ENCODE measurements at regions not wholly inside any gene's neighbourhood (a gene's known extent, or its start where the extent isn't known, plus 50 kb on each side); places are given as distances from the start of the nearest gene placed in this dataset.

- no peak overlapping the region for H3K4me3 ChIP-seq
- H3K4me1 ChIP-seq, result peaks cover 64% of the 10 kb centered on the region
- H3K79me2 ChIP-seq (ENCODE audit: low read depth), result peaks cover 99% of the 10 kb centered on the region
- no peaks in the 10 kb centered on the region for H3K36me3 ChIP-seq
- H3F3A ChIP-seq (ENCODE audit: low read depth), result peaks cover 12% of the 10 kb centered on the region
- no peak for DNase-seq (ENCODE audit: low spot score)
- H3K4me2 ChIP-seq, result peak overlapping the region; percentile 25
- TF ChIP-seq EZH2 (IDR thresholded peaks at IDR 0.05), result no peak
- TF ChIP-seq EZH2phosphoT487 (IDR thresholded peaks at IDR 0.05), result no peak
- TF ChIP-seq CTCF (IDR thresholded peaks at IDR 0.05), result no peak
- H3K27ac ChIP-seq, result no peak overlapping the region
- H3K9me3 ChIP-seq (ENCODE audit: low read depth), result no peaks in the 10 kb centered on the region
- Mint-ChIP-seq H3K9me3 (peaks cover 14% of the 10 kb centered on the region), H3K36me3 (peaks cover 14% of the 10 kb centered on the region), H3K4me3 (no peak overlapping the region), H3K4me1 (peaks cover 30% of the 10 kb centered on the region), H3K27me3 (ENCODE audit: insufficient read depth, low read depth) (no peaks in the 10 kb centered on the region), H3K27ac (no peak overlapping the region)
- no peak overlapping the region for H2AFZ ChIP-seq (replicated peaks)
- no peaks in the 10 kb centered on the region for H3K27me3 ChIP-seq
- no peak overlapping the region for H3K9ac ChIP-seq
- peaks cover 71% of the 10 kb centered on the region for H4K20me1 ChIP-seq (ENCODE audit: low read depth)
Observed at GRCh38 chr7:86969865-86970264, 89.6 kb downstream of the ELAPOR2 start.

GRCh38 chr7:86968618-86969017, 90.8 kb downstream of the ELAPOR2 start:
- peaks cover 14% of the 10 kb centered on the region for H3K9me3 Mint-ChIP-seq
- no peak overlapping the region for H3K27ac Mint-ChIP-seq
- Histone ChIP-seq H3K9me3 (ENCODE audit: low read depth) (no peaks in the 10 kb centered on the region), H3K36me3 (no peaks in the 10 kb centered on the region), H3K9ac (no peak overlapping the region), H2AFZ (replicated peaks) (no peak overlapping the region), H3K4me1 (peaks cover 77% of the 10 kb centered on the region), H3K4me2 (no peak overlapping the region), H3K79me2 (ENCODE audit: low read depth) (peaks cover 99% of the 10 kb centered on the region), H3K27ac (no peak overlapping the region), H3K4me3 (no peak overlapping the region), H3K27me3 (no peaks in the 10 kb centered on the region), H4K20me1 (ENCODE audit: low read depth) (peaks cover 83% of the 10 kb centered on the region), H3F3A (ENCODE audit: low read depth) (peaks cover 20% of the 10 kb centered on the region)
- TF ChIP-seq CTCF (IDR thresholded peaks at IDR 0.05) (no peak), EZH2 (IDR thresholded peaks at IDR 0.05) (no peak), EZH2phosphoT487 (IDR thresholded peaks at IDR 0.05) (no peak)
- peaks cover 37% of the 10 kb centered on the region for H3K4me1 Mint-ChIP-seq
- H3K27me3 Mint-ChIP-seq (ENCODE audit: insufficient read depth, low read depth), result no peaks in the 10 kb centered on the region
- no peak overlapping the region for H3K4me3 Mint-ChIP-seq
- H3K36me3 Mint-ChIP-seq, result peaks cover 14% of the 10 kb centered on the region
- DNase-seq (ENCODE audit: low spot score), result no peak

- Mint-ChIP-seq H3K4me3 (no peak overlapping the region), H3K27me3 (ENCODE audit: insufficient read depth, low read depth) (no peaks in the 10 kb centered on the region), H3K36me3 (peaks cover 2% of the 10 kb centered on the region), H3K27ac (no peak overlapping the region), H3K4me1 (peaks cover 29% of the 10 kb centered on the region), H3K9me3 (peaks cover 2% of the 10 kb centered on the region)
- Histone ChIP-seq H3K9ac (no peak overlapping the region), H2AFZ (replicated peaks) (no peak overlapping the region), H4K20me1 (ENCODE audit: low read depth) (peaks cover 93% of the 10 kb centered on the region), H3K4me1 (peaks cover 80% of the 10 kb centered on the region), H3K36me3 (no peaks in the 10 kb centered on the region), H3K4me2 (no peak overlapping the region), H3K4me3 (no peak overlapping the region), H3K9me3 (ENCODE audit: low read depth) (no peaks in the 10 kb centered on the region), H3K27ac (peak overlapping the region; percentile 49), H3F3A (ENCODE audit: low read depth) (peaks cover 26% of the 10 kb centered on the region), H3K79me2 (ENCODE audit: low read depth) (peaks cover 100% of the 10 kb centered on the region), H3K27me3 (no peaks in the 10 kb centered on the region)
- DNase-seq (ENCODE audit: low spot score), result no peak
- TF ChIP-seq EZH2phosphoT487 (IDR thresholded peaks at IDR 0.05) (no peak), EZH2 (IDR thresholded peaks at IDR 0.05) (no peak), CTCF (IDR thresholded peaks at IDR 0.05) (no peak)
Observed at GRCh38 chr7:86966916-86967315, 92.5 kb downstream of the ELAPOR2 start.
